ENCODE measurements at regions not wholly inside any gene's neighbourhood (a gene's known extent, or its start where the extent isn't known, plus 50 kb on each side); places are given as distances from the start of the nearest gene placed in this dataset.
"Not testable (repeated sequence)": the region's sequence is repeated elsewhere in the genome, so short reads cannot be mapped to it uniquely, and the experiment has no call there.

GRCh38 chr3:82741346-82741745, 979.9 kb upstream of the GBE1 start:
- DNase-seq: no peak

- DNase-seq: no peak
Observed at GRCh38 chr3:82739390-82739789, 977.9 kb upstream of the GBE1 start.

- no peak for DNase-seq
Observed at GRCh38 chr3:82736696-82737277, 975.3 kb upstream of the GBE1 start.

DNA sequence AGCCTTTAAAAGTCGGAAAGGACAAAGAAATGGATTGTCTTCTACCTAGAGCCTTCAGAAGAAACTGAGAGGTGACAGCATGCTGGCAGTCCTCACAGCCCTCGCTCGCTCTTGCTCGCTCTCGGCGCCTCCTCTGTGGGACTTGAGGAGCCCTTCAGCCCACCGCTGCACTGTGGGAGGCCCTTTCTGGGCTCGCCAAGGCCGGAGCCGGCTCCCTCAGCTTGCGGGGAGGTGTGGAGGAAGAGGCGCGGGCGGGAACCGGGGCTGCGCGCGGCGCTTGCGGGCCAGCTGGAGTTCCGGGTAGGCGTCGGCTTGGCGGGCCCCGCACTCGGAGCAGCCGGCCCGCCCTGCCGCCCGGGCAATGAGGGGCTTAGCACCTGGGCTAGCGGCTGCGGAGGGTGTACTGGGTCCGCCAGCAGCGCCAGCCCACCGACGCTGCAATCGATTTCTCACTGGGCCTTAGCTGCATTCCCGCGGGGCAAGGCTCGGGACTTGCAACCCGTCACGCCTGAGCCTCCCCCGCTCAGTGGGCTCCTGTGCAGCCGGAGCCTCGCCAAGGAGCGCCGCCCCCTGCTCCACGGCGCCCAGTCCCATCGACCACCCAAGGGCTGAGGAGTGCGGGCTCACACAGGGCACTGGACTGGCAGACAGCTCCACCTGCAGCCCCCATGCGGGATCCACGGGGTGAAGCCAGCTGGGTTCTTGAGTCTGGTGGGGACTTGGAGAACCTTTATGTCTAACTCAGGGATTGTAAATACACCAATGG, 953.8 kb upstream of the GBE1 start:
- no peak for DNase-seq

DNA sequence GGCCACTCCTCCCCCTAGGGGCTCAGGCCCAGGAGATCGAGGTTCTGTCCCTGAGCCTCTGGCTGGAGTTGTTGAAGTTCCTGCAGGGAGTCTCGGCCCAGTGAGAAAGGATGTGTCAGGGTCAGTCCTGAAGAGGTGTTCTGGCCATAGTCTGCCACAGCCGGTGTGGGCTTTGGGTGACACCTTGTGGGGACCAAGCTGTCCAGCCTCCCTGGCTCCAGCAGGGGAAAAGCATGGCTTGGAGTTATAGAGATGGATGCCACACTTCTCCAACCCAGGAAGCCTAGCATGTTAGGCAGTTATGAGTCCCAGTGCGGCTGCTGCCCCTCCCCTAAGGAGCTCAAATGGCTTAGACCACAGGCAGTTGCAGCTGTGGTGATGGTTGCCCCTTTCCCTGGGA, 945.6 kb upstream of the GBE1 start:
- DNase-seq: no peak

GRCh38 chr3:82685761-82686160, 924.3 kb upstream of the GBE1 start:
- no peak for DNase-seq

GRCh38 chr3:82676356-82677026, 915.0 kb upstream of the GBE1 start:
- DNase-seq: no peak

DNA sequence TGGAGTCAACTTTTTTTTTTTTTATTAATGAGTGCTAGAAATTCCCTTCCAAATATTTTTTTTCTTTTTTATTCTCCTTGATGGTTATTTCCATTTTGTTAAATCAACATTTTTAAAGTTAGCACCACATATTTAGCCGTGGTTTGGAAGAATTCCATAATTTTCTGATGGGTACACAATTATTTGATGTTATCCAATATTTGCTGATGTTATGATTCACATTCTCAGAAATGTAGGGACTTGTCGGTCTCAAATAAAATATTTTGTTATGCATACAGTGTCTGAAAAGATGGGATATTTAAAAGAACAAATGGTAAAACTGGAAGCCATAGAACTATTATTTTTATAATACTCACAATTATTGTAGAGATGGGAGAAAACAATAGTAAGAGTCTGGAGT, 911.5 kb upstream of the GBE1 start:
- DNase-seq: no peak

- DNase-seq: no peak
Observed at GRCh38 chr3:82671466-82671865, 910.0 kb upstream of the GBE1 start.

DNA sequence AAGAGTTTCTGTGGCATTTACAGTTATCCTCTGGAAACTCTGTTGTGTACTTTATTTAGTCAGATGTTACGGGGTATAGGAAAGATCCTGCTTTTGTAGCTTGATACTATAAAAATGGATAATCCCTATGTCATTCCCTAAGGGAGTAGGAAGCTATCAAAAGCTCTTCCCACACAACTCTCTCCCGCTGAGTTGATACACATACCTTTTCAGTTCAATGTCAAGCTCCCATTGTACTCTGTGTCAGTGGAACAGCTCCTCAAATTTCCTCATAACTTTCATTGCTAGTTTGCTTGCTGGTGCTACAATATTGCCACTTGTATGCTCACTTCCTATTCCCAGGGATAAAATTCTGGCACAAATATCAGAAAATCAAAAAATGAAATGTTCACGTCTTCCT, 893.3 kb upstream of the GBE1 start:
- peak; percentile 4 for DNase-seq

DNA sequence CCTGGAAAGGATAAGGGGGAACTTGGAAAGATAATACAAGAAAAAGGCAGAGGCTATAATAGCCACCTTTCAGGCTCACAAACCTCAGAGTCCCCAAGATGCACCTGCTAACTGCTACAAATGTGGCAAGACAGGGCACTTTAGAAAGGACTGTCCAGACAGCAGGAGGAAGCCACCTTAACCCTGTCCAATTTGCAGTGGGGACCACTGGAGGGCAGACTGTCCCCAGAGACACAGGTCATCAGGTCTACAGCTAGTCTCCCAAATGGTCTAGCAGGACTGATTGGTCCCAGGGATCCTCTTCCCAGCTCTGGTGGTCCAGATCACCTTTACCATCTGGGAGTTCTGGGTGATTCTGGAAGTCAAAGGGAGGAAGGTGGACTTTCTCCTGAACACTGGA, 882.5 kb upstream of the GBE1 start:
- DNase-seq: no peak

DNA sequence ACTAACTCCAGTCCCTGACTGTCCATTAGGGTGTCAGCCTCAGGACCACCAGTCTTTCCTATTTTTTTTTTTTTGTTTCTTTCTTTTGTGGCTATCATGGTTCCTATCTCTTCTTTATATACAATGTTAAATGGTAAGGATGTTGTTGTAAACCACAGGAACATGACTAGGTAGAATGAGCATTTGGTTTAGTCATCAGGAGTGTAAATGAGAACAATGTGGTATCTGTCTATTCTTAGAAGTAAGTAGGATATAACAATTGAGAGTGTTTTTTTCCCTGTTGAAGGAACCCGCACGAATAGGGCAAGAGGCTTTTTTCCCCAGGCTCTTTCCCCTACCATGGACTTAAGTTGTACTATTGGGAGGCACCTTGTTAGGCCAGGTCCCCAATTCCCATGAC, 880.3 kb upstream of the GBE1 start:
- no peak for DNase-seq

DNA sequence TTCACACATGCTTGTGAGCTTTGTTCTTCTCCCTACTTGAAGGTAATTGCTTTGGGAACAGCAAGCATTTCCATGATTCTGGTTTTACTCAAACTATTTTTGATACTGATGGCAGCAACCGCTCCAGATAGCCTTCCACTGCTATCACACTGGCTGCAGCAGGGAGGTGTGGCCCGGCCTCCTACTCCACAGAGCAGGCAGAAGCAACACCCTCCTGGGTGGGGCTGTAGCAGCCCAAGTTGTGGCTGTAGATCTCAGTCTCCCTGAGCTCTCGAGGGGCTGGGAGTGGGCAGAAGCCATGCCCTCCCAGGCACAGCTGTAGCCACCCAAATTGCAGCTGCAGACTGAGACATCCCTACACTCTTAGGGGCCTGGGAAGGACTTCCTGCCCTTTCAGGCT, 878.8 kb upstream of the GBE1 start:
- DNase-seq: no peak

DNA sequence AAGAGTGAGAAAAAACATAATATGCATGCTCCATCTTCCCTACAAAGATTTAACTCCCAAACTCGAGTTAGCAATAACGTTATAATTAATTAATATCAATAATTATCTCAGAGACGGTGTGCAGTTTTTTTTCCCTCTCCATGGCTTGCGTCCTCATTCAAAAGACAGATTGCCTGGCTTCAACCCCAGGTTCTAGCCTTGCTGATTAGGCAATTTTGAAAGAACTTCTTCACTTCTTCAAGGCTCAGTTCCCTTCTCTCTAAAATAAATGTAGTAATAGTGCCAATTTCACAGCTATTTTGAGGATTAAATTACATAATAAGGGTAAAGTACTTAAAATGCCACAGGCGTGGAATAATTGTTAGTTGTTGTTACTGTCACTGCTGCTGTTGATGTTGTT, 876.1 kb upstream of the GBE1 start:
- no peak for DNase-seq

DNA sequence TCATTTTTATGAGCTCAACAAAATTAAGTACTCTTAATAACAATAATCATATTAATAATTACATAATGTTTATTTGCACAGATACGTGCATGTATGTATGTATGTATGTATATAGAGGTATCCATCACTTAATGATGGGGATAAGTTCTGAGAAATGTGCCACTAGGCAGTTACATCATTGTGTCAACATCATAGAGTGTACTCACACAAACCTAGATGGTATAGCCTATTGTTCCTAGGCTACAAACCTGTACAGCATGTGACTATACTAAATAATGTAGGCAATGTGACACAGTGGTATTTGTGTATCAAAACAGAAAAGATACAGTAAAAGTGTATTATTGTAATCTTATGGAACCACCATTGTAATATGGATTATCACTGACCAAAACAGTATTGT, 874.7 kb upstream of the GBE1 start:
- DNase-seq: no peak

DNA sequence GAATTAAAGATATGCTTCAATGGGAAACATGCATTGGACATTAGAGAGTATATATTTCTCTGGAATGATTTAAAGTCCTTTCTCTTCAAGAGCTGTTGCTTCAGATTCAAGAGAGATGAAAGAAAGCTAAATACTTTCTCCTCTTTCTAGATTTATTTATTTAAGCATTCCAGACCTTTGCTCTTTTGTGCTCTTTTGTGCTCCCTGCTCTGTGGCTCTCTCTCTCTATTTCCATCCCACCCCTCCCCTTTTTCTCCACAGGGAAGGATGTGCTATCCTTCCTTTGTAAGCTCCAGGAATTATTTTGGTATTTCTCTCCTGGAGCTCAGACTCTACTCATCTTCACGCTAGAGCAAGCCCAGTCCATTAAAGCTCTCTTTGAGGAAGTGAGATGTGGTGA, 871.9 kb upstream of the GBE1 start:
- no peak for DNase-seq

GRCh38 chr3:82629937-82630336, 868.5 kb upstream of the GBE1 start:
- DNase-seq: no peak

- DNase-seq: no peak
Observed at GRCh38 chr3:82628385-82629014, 867.1 kb upstream of the GBE1 start.

DNA sequence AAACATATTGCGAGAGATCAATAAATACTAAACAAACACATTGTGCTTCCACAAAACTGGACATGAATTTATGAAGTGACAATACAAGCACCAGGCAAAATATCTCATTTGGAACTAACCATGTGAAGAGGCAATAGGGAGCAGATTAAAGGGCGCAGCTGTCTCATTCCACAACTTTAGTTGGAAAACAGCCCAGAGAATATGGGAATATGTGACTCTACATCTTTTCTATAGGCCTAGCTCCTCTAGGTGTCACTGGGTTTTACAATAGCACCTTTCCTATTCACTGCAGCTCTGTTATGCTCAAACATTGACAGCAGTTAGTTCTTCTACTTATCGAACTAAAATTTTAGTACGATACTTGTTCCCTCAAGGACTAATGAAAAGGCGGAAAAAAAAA, 866.3 kb upstream of the GBE1 start:
- DNase-seq: no peak

DNA sequence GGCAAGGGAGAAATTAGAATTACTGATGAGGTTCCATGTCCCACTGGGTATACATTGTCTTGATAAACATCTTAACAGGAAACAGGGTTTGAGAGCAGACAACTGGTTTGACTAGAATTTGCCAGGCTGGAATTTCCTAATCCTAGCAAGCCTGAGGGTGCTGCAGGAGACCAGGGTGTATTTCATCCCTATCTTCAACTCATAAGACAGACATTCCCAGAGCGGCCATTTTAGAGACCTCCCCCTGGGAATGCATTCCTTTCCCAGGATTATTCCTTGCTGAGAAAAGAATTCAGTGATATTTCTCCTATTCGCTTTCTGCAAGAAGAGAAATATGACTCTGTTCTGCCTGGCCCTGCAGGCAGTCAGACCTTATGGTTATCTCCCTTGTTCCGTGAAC, 859.3 kb upstream of the GBE1 start:
- DNase-seq: not testable (repeated sequence)

DNA sequence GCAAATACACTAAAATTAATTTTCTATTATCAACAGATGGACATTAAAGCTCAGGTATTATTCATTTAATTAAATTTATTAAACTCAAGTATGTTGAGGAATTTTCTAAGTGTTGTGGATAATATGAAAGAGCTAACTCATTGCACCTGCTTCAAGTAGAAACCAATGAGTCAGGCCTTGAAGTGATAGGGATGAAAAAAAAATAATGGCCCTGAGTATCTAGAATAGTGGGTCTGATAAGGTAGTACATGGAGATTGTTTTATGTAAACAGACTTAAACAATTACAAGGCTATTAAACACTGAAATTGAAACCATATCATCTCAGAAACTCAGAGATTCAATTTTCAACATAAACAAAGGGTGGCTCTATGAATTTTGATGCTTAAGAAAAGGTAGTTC, 857.1 kb upstream of the GBE1 start:
- no peak for DNase-seq

GRCh38 chr3:82610236-82610635, 848.8 kb upstream of the GBE1 start:
- DNase-seq: no peak

GRCh38 chr3:82607391-82607790, 845.9 kb upstream of the GBE1 start:
- no peak for DNase-seq

DNA sequence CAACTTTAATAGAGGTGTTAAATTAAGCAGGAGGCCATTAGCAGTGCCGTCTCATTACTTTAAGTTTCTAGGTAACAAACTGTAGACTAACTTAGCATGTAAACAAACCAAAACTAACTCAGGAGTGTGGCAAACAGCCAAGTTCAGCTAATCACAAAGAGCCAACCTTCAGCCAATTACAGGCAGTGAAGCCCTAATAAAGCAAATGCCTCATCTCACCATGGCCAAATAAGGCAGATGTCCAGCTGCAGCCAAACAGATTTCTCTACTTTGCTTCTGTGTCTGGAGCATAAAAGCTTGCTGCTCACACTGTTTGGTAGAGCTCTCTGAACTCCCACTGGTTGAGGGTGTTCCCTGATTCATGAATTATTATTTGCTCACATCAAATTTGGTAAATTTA, 835.4 kb upstream of the GBE1 start:
- no peak for DNase-seq

Data from eye (tissue), 1 donor.